PC-3 (cell line): ENCODE measurements at regions not wholly inside any gene's neighbourhood (a gene's known extent, or its start where the extent isn't known, plus 50 kb on each side); places are given as distances from the start of the nearest gene placed in this dataset.

ENCODE experiments used
- ATAC-seq: fragments of 200-7000 bp; cut with Tn5 transposase; 2 replicates; pipeline ENCODE4 v1.9.1; 2020; ENCODE audit warnings: mild to moderate bottlenecking, moderate library complexity
- BruUV-seq: library from RNA; stranded (reverse); fragments of 400-500 nt; replicated peaks from 2 replicates; lab custom pipeline; 2021; lab: Mats Ljungman, UMichigan
- CTCF ChIA-PET: fragments of 300-600 bp; sonication (Branson Sonifier 250); formaldehyde crosslinking; loops from one replicate; lab custom pipeline; 2022; ENCODE audit warnings: antibody characterized with exemption; lab: Charles Lee
- POLR2A ChIA-PET: fragments of 300-600 bp; sonication (Branson Sonifier 250); formaldehyde crosslinking; loops from one replicate; lab custom pipeline; 2022; ENCODE audit warnings: antibody characterized with exemption; ENCODE audit not compliant: unreplicated experiment; lab: Charles Lee
- DNase-seq: peaks from one replicate; pipeline ENCODE4 v3.0.0-alpha.2; 2015
- H2AFZ ChIP-seq: fragments of 300-600 bp; sonication (generic); 2 replicates; pipeline ENCODE4 v1.6.0; 2016; ENCODE audit warnings: antibody characterized with exemption, low read length
- H3F3A ChIP-seq: fragments of 300-600 bp; sonication (generic); one replicate; pipeline ENCODE4 v1.6.0; 2017; ENCODE audit warnings: antibody characterized with exemption, low read length, control low read depth, mild to moderate bottlenecking; ENCODE audit not compliant: unreplicated experiment
- H3K27ac ChIP-seq: fragments of 300-600 bp; sonication (generic); 2 replicates; pipeline ENCODE4 v1.5.1; 2016; ENCODE audit warnings: mild to moderate bottlenecking, low read length
- H3K27me3 ChIP-seq: fragments of 300-600 bp; sonication (generic); 2 replicates; pipeline ENCODE4 v1.6.1; 2016; ENCODE audit warnings: low read length, mixed read lengths
- H3K36me3 ChIP-seq: fragments of 300-600 bp; sonication (generic); 2 replicates; pipeline ENCODE4 v1.6.1; 2016; ENCODE audit warnings: low read depth, mixed run types, low read length, mixed read lengths
- H3K4me1 ChIP-seq: fragments of 300-600 bp; sonication (generic); 2 replicates; pipeline ENCODE4 v1.5.1; 2016; ENCODE audit warnings: low read length; ENCODE audit not compliant: insufficient read depth
- H3K4me2 ChIP-seq: fragments of 300-600 bp; sonication (generic); 2 replicates; pipeline ENCODE4 v1.6.0; 2016; ENCODE audit warnings: low read length
- H3K4me3 ChIP-seq: fragments of 300-600 bp; sonication (generic); 2 replicates; pipeline ENCODE4 v1.5.1; 2016; ENCODE audit warnings: mild to moderate bottlenecking, low read length, mixed read lengths
- H3K79me2 ChIP-seq: fragments of 300-600 bp; sonication (generic); 2 replicates; pipeline ENCODE4 v1.6.1; 2017; ENCODE audit warnings: low read length, mixed read lengths
- H3K9ac ChIP-seq: fragments of 300-600 bp; sonication (generic); 2 replicates; pipeline ENCODE4 v1.6.0; 2016; ENCODE audit warnings: mild to moderate bottlenecking, low read length
- H3K9me2 ChIP-seq: fragments of 300-600 bp; sonication (generic); replicated peaks from 2 replicates; pipeline ENCODE4 v1.6.1; 2016; ENCODE audit warnings: mixed run types, low read length, mixed read lengths
- H3K9me3 ChIP-seq: fragments of 300-600 bp; sonication (generic); 2 replicates; pipeline ENCODE4 v1.6.1; 2016; ENCODE audit warnings: low read length, mixed read lengths
- H4K20me1 ChIP-seq: fragments of 300-600 bp; sonication (generic); 2 replicates; pipeline ENCODE4 v1.6.1; 2016; ENCODE audit warnings: low read length, mixed read lengths
- CTCF ChIP-seq: fragments of 300-600 bp; sonication (generic); conservative IDR thresholded peaks from 2 replicates; pipeline ENCODE4 v1.5.1; 2017; ENCODE audit warnings: antibody characterized with exemption, low read depth, mild to moderate bottlenecking, low read length
- EZH2 ChIP-seq: fragments of 300-600 bp; sonication (generic); IDR thresholded peaks from one replicate; pipeline ENCODE4 v1.6.1; 2017; ENCODE audit warnings: antibody characterized with exemption, mild to moderate bottlenecking, low read length; ENCODE audit not compliant: unreplicated experiment
- EZH2phosphoT487 ChIP-seq: fragments of 300-600 bp; sonication (generic); IDR thresholded peaks from 2 replicates; pipeline ENCODE4 v1.6.1; 2018; ENCODE audit warnings: mild to moderate bottlenecking, antibody characterized with exemption, low read length, borderline replicate concordance
- intact Hi-C: fragments of 100-400 bp; cut with micrococcal nuclease; formaldehyde crosslinking; loops from 2 replicates; pipeline ENCODE4 v1.9.0; 2023

GRCh38 chr2:156803967-156804366 lies 367.8 kb downstream of the GPD2 start:
- Histone ChIP-seq H3F3A (no peaks in the 10 kb centered on the region), H3K9me2 (no peaks in the 10 kb centered on the region), H3K27me3 (no peaks in the 10 kb centered on the region), H3K4me2 (no peak overlapping the region), H3K9me3 (no peaks in the 10 kb centered on the region), H3K36me3 (no peaks in the 10 kb centered on the region), H3K4me1 (no peaks in the 10 kb centered on the region), H3K27ac (no peak overlapping the region), H4K20me1 (no peaks in the 10 kb centered on the region), H3K4me3 (no peak overlapping the region), H3K79me2 (no peaks in the 10 kb centered on the region), H3K9ac (no peak overlapping the region), H2AFZ (no peak overlapping the region)
- no peak for ATAC-seq
- intact Hi-C loops: no loop called here
- CTCF ChIA-PET: no interaction called here
- no peak for TF ChIP-seq EZH2
- no peak for TF ChIP-seq EZH2phosphoT487
- no peak for TF ChIP-seq CTCF
- no peak for DNase-seq
- no TSS peak for BruUV-seq
- POLR2A ChIA-PET: no interaction called here

- intact Hi-C loops: no loop called here
- H3K27me3 ChIP-seq: no peaks in the 10 kb centered on the region
- H3K27ac ChIP-seq: no peak overlapping the region
- no peaks in the 10 kb centered on the region for H3K9me2 ChIP-seq
- BruUV-seq: no TSS peak
- no peaks in the 10 kb centered on the region for H4K20me1 ChIP-seq
- peak; percentile 46 for DNase-seq
- no peaks in the 10 kb centered on the region for H3F3A ChIP-seq
- H3K79me2 ChIP-seq: no peaks in the 10 kb centered on the region
- no peak overlapping the region for H2AFZ ChIP-seq
- TF ChIP-seq EZH2: no peak
- no peak for TF ChIP-seq EZH2phosphoT487
- TF ChIP-seq CTCF: no peak
- H3K4me2 ChIP-seq: no peak overlapping the region
- CTCF ChIA-PET: no interaction called here
- peak; percentile 33; the same call in 1 of the 2 replicates for ATAC-seq
- H3K36me3 ChIP-seq: no peaks in the 10 kb centered on the region
- H3K9me3 ChIP-seq: no peaks in the 10 kb centered on the region
- H3K4me1 ChIP-seq: no peaks in the 10 kb centered on the region
- H3K9ac ChIP-seq: no peak overlapping the region
- POLR2A ChIA-PET: no interaction called here
- H3K4me3 ChIP-seq: no peak overlapping the region
These were observed 373.9 kb downstream of the GPD2 start for GRCh38 chr2:156810094-156810493.

GRCh38 chr2:156812496-156812895 lies 376.3 kb downstream of the GPD2 start:
- intact Hi-C loops: no loop called here
- H4K20me1 ChIP-seq: no peaks in the 10 kb centered on the region
- BruUV-seq: no TSS peak
- ATAC-seq (no peak), DNase-seq (no peak)
- no peaks in the 10 kb centered on the region for H3K79me2 ChIP-seq
- no peaks in the 10 kb centered on the region for H3K4me1 ChIP-seq
- H3K4me2 ChIP-seq: no peak overlapping the region
- H3K9me3 ChIP-seq: no peaks in the 10 kb centered on the region
- no peak overlapping the region for H3K27ac ChIP-seq
- TF ChIP-seq EZH2phosphoT487 (no peak), CTCF (no peak), EZH2 (no peak)
- no peaks in the 10 kb centered on the region for H3F3A ChIP-seq
- no peak overlapping the region for H3K9ac ChIP-seq
- POLR2A ChIA-PET: no interaction called here
- H3K4me3 ChIP-seq: no peak overlapping the region
- H3K9me2 ChIP-seq: no peaks in the 10 kb centered on the region
- H3K27me3 ChIP-seq: no peaks in the 10 kb centered on the region
- no peaks in the 10 kb centered on the region for H3K36me3 ChIP-seq
- CTCF ChIA-PET: no interaction called here
- no peak overlapping the region for H2AFZ ChIP-seq
